ENCODE measurements at regions not wholly inside any gene's neighbourhood (a gene's known extent, or its start where the extent isn't known, plus 50 kb on each side); places are given as distances from the start of the nearest gene placed in this dataset.

DNA sequence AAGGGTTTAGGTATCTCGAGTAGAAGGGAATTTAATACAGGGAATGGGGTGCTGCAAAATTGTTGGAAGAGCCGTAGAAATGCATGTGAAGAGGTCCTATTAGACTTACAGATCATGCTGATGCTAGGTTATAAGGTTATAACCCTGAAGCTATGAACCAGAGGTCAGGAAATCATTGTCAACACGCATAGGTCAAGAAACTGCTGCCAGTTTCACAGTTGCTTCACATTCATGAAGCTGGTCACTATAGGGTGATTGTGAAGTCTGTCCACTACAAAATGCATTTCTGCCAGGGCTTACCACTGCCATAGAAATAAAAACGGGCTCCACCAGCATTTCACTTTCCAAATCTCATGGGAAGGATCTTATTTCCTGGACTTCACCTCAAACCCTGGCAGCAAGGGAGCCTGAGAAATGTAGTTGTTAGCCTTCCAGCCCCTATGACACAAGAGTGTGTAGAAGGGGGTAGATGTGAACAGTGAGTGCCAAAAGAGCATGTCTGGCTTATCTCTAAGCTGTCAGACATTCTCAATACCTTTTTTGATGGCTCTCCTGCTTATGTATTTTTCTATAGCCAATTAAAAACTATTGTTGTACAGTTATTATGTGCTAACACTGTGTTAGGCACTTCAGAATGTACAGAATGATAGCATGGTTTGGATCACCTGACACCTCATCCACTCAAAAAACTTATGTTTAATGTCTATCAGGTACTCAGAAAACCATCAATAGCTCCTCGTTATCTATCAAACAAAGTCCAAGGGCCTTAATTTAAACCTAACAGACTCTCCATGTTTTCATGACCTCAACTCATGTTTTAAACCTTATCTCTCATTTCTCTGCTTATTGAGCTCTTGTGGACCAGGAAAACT is 148.3 kb upstream of the TSC22D2 start (continued):
- TF ChIP-seq, protein P1, sequence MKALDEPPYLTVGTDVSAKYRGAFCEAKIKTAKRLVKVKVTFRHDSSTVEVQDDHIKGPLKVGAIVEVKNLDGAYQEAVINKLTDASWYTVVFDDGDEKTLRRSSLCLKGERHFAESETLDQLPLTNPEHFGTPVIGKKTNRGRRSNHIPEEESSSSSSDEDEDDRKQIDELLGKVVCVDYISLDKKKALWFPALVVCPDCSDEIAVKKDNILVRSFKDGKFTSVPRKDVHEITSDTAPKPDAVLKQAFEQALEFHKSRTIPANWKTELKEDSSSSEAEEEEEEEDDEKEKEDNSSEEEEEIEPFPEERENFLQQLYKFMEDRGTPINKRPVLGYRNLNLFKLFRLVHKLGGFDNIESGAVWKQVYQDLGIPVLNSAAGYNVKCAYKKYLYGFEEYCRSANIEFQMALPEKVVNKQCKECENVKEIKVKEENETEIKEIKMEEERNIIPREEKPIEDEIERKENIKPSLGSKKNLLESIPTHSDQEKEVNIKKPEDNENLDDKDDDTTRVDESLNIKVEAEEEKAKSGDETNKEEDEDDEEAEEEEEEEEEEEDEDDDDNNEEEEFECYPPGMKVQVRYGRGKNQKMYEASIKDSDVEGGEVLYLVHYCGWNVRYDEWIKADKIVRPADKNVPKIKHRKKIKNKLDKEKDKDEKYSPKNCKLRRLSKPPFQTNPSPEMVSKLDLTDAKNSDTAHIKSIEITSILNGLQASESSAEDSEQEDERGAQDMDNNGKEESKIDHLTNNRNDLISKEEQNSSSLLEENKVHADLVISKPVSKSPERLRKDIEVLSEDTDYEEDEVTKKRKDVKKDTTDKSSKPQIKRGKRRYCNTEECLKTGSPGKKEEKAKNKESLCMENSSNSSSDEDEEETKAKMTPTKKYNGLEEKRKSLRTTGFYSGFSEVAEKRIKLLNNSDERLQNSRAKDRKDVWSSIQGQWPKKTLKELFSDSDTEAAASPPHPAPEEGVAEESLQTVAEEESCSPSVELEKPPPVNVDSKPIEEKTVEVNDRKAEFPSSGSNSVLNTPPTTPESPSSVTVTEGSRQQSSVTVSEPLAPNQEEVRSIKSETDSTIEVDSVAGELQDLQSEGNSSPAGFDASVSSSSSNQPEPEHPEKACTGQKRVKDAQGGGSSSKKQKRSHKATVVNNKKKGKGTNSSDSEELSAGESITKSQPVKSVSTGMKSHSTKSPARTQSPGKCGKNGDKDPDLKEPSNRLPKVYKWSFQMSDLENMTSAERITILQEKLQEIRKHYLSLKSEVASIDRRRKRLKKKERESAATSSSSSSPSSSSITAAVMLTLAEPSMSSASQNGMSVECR (CRISPR knock-in tag; IDR thresholded peaks at IDR 0.05; ENCODE audit: borderline replicate concordance) = no peak
- TF ChIP-seq ZNF219 (CRISPR knock-in tag; IDR thresholded peaks at IDR 0.05; ENCODE audit: borderline replicate concordance) (no peak), MXD4 (CRISPR knock-in tag; IDR thresholded peaks at IDR 0.05; ENCODE audit: borderline replicate concordance) (no peak), GTF2I (CRISPR knock-in tag; conservative IDR thresholded peaks at IDR 0.05) (no peak), FOXJ3 (CRISPR knock-in tag; IDR thresholded peaks at IDR 0.05; ENCODE audit: borderline replicate concordance) (no peak), IRF2 (CRISPR knock-in tag; IDR thresholded peaks at IDR 0.05; ENCODE audit: borderline replicate concordance, low read depth) (no peak), PRRX2 (CRISPR knock-in tag; IDR thresholded peaks at IDR 0.05) (no peak), EMX1 (CRISPR knock-in tag; IDR thresholded peaks at IDR 0.05) (no peak), ZNF396 (CRISPR knock-in tag; IDR thresholded peaks at IDR 0.05; ENCODE audit: borderline replicate concordance) (no peak)
- TF ChIP-seq, protein P2, sequence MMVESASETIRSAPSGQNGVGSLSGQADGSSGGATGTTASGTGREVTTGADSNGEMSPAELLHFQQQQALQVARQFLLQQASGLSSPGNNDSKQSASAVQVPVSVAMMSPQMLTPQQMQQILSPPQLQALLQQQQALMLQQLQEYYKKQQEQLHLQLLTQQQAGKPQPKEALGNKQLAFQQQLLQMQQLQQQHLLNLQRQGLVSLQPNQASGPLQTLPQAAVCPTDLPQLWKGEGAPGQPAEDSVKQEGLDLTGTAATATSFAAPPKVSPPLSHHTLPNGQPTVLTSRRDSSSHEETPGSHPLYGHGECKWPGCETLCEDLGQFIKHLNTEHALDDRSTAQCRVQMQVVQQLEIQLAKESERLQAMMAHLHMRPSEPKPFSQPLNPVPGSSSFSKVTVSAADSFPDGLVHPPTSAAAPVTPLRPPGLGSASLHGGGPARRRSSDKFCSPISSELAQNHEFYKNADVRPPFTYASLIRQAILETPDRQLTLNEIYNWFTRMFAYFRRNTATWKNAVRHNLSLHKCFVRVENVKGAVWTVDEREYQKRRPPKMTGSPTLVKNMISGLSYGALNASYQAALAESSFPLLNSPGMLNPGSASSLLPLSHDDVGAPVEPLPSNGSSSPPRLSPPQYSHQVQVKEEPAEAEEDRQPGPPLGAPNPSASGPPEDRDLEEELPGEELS (CRISPR knock-in tag; IDR thresholded peaks at IDR 0.05) = no peak
- TF ChIP-seq, protein P3, sequence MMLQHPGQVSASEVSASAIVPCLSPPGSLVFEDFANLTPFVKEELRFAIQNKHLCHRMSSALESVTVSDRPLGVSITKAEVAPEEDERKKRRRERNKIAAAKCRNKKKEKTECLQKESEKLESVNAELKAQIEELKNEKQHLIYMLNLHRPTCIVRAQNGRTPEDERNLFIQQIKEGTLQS (CRISPR knock-in tag; conservative IDR thresholded peaks at IDR 0.05) = no peak

DNA sequence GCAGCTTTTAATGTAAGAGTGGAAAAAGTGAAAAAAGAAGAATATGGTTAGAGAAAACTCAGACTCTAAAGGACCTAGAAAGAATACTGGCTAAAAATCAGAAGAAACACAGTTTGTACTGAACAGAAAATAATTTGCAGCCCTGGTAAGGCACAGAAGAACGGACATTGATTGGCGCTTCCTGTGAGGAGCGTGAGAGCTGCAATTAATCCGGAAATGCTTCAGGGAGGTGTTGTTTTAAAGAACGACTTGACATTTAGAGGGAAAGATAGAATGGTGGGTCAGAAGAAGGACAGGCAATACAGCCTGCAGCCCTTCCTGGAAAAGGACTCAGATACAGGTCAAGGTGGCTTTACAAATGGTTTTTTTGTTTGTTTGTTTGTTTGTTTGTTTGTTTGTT is 151.3 kb upstream of the TSC22D2 start:
- H3K27ac Mint-ChIP-seq = no peak overlapping the region
- ATAC-seq (no peak), DNase-seq (ENCODE audit: low spot score) (no peak)
- peaks cover 3% of the 10 kb centered on the region; the same call in 1 of the 2 replicates for H3K9me3 Mint-ChIP-seq
- TF ChIP-seq, protein P4, sequence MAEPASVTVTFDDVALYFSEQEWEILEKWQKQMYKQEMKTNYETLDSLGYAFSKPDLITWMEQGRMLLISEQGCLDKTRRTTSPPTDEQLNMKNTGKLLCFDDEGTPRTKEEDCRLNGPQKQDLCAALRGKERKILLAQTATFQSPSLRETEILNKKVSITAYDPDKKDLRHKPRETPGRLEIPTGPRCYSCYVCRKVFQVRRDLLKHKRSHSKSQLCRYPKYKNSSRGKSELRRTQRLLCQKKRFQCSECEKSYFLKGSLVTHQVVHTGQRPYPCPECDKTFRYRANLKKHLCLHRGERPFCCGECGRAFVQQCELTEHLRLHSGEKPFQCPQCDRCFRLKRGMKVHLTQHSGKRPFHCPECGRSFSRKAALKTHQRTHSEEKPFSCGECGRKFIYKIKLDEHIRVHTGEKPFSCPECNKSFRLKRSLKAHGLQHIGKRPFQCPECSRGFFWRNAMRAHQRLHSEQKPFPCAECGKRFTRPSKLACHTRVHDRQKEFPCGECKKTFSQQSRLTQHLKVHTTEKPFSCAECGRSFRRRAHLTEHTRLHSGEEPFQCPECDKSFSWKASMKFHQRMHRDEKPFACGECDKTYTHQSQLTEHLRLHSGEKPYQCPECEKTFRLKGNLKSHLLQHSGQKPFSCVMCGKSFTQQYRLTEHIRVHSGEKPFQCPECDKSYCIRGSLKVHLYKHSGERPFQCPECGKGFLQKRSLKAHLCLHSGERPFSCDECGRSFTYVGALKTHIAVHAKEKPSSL (CRISPR knock-in tag; conservative IDR thresholded peaks at IDR 0.05) = no peak
- TF ChIP-seq NR3C1 (CRISPR knock-in tag; conservative IDR thresholded peaks at IDR 0.05; ENCODE audit: low read depth) = no peak
- TF ChIP-seq ZNF416 (CRISPR knock-in tag; IDR thresholded peaks at IDR 0.05) = no peak
- TF ChIP-seq RELA (CRISPR knock-in tag; IDR thresholded peaks at IDR 0.05; ENCODE audit: borderline replicate concordance) = no peak
- no peak for TF ChIP-seq ZNF423 (CRISPR knock-in tag; IDR thresholded peaks at IDR 0.05)
- H3K36me3 Mint-ChIP-seq = no peaks in the 10 kb centered on the region
- H3K27me3 Mint-ChIP-seq (ENCODE audit: low read depth) = no peaks in the 10 kb centered on the region
- H3K4me1 Mint-ChIP-seq = peaks cover 10% of the 10 kb centered on the region
- ChIA-PET CTCF (no interaction called here), POLR2A (no interaction called here)
- H3K4me3 Mint-ChIP-seq = no peak overlapping the region
